GM18870 (cell line): ENCODE measurements at regions not wholly inside any gene's neighbourhood (a gene's known extent, or its start where the extent isn't known, plus 50 kb on each side); places are given as distances from the start of the nearest gene placed in this dataset.

ENCODE experiments used
- ATAC-seq: cut with Tn5 transposase; IDR thresholded peaks from one replicate; pipeline ENCODE4 v1.9.1; 2021; ENCODE audit warnings: moderate library complexity; ENCODE audit not compliant: unreplicated experiment

- no peak for ATAC-seq
Measured at GRCh38 chr14:97695456-97695981, 898.3 kb downstream of the VRK1 start.

- ATAC-seq = no peak
Measured at GRCh38 chr14:97697772-97698171, 900.6 kb downstream of the VRK1 start.

- ATAC-seq = no peak
Measured at GRCh38 chr14:97699026-97699425, 901.8 kb downstream of the VRK1 start.

- ATAC-seq = no peak
Measured at GRCh38 chr14:97703006-97703760, 906.0 kb downstream of the VRK1 start.

GRCh38 chr14:97704316-97704885 is 907.2 kb downstream of the VRK1 start:
- ATAC-seq = no peak

GRCh38 chr14:97705107-97705506 is 907.9 kb downstream of the VRK1 start:
- ATAC-seq = no peak

- no peak for ATAC-seq
Measured at GRCh38 chr14:97705976-97706375, 908.8 kb downstream of the VRK1 start.

GRCh38 chr14:97706819-97707218 is 909.6 kb downstream of the VRK1 start:
- no peak for ATAC-seq

GRCh38 chr14:97707603-97708002 is 910.4 kb downstream of the VRK1 start:
- peak; percentile 48 for ATAC-seq

GRCh38 chr14:97709552-97709951 is 912.4 kb downstream of the VRK1 start:
- no peak for ATAC-seq

GRCh38 chr14:97710726-97711125 is 913.5 kb downstream of the VRK1 start:
- no peak for ATAC-seq

GRCh38 chr14:97712471-97712870 is 915.3 kb downstream of the VRK1 start:
- no peak for ATAC-seq

- no peak for ATAC-seq
Measured at GRCh38 chr14:97713023-97713422, 915.8 kb downstream of the VRK1 start.

- ATAC-seq = no peak
Measured at GRCh38 chr14:97718886-97719442, 921.8 kb downstream of the VRK1 start.

- ATAC-seq = no peak
Measured at GRCh38 chr14:97719931-97720330, 922.7 kb downstream of the VRK1 start.

- no peak for ATAC-seq
Measured at GRCh38 chr14:97723351-97723750, 926.2 kb downstream of the VRK1 start.

- no peak for ATAC-seq
Measured at GRCh38 chr14:97723819-97724218, 926.6 kb downstream of the VRK1 start.

GRCh38 chr14:97724265-97724731 is 927.1 kb downstream of the VRK1 start:
- no peak for ATAC-seq

GRCh38 chr14:97726676-97727075 is 929.5 kb downstream of the VRK1 start:
- no peak for ATAC-seq

- no peak for ATAC-seq
Measured at GRCh38 chr14:97730706-97731105, 933.5 kb downstream of the VRK1 start.

GRCh38 chr14:97731800-97732199 is 934.6 kb downstream of the VRK1 start:
- ATAC-seq = no peak

- ATAC-seq = no peak
Measured at GRCh38 chr14:97747316-97747715, 950.1 kb downstream of the VRK1 start.
